DOHH2 (cell line): ENCODE measurements at regions not wholly inside any gene's neighbourhood (a gene's known extent, or its start where the extent isn't known, plus 50 kb on each side); places are given as distances from the start of the nearest gene placed in this dataset.
"Not testable (repeated sequence)": the region's sequence is repeated elsewhere in the genome, so short reads cannot be mapped to it uniquely, and the experiment has no call there.

Experiments
- H3F3A ChIP-seq: fragments of 200-600 bp; sonication (generic), shearing (Covaris generic); 2 replicates; pipeline ENCODE4 v1.6.0; 2016; ENCODE audit warnings: antibody characterized with exemption, mild to moderate bottlenecking; ENCODE audit not compliant: control insufficient read depth, insufficient read depth
- H3K27ac ChIP-seq: fragments of 200-600 bp; sonication (generic); 2 replicates; pipeline ENCODE4 v1.5.1; 2014; ENCODE audit warnings: low read depth, mild to moderate bottlenecking, low read length, moderate library complexity
- H3K27me3 ChIP-seq: fragments of 200-600 bp; sonication (generic); 2 replicates; pipeline ENCODE4 v1.6.1; 2014; ENCODE audit warnings: mild to moderate bottlenecking, low read length, mixed read lengths; ENCODE audit not compliant: control insufficient read depth
- H3K36me3 ChIP-seq: fragments of 200-600 bp; sonication (generic); 2 replicates; pipeline ENCODE4 v1.6.1; 2014; ENCODE audit warnings: mild to moderate bottlenecking, low read length, moderate library complexity, mixed read lengths; ENCODE audit not compliant: control insufficient read depth
- H3K4me1 ChIP-seq: fragments of 200-600 bp; sonication (generic); 2 replicates; pipeline ENCODE4 v1.6.1; 2014; ENCODE audit warnings: mild to moderate bottlenecking, low read length, mixed read lengths; ENCODE audit not compliant: control insufficient read depth
- H3K4me2 ChIP-seq: fragments of 200-600 bp; sonication (generic); 2 replicates; pipeline ENCODE4 v1.6.0; 2014; ENCODE audit warnings: mild to moderate bottlenecking, low read length, moderate library complexity
- H3K4me3 ChIP-seq: fragments of 200-600 bp; sonication (generic); 2 replicates; pipeline ENCODE4 v1.5.1; 2014; ENCODE audit warnings: mild to moderate bottlenecking, low read length, mixed read lengths
- H3K79me2 ChIP-seq: fragments of 200-600 bp; sonication (generic); 2 replicates; pipeline ENCODE4 v1.6.1; 2014; ENCODE audit warnings: mild to moderate bottlenecking, low read length, mixed read lengths; ENCODE audit not compliant: control insufficient read depth
- H3K9me2 ChIP-seq: fragments of 200-600 bp; sonication (generic); replicated peaks from 2 replicates; pipeline ENCODE4 v1.6.1; 2014; ENCODE audit warnings: mild to moderate bottlenecking, low read length, mixed read lengths; ENCODE audit not compliant: control insufficient read depth
- H3K9me3 ChIP-seq: fragments of 200-600 bp; sonication (generic); 2 replicates; pipeline ENCODE4 v1.6.1; 2014; ENCODE audit warnings: antibody characterized with exemption, low read length, mixed read lengths; ENCODE audit not compliant: control insufficient read depth, insufficient read depth
- H4K20me1 ChIP-seq: fragments of 200-600 bp; sonication (generic); 2 replicates; pipeline ENCODE4 v1.6.0; 2014; ENCODE audit warnings: low read depth, mild to moderate bottlenecking, antibody characterized with exemption, low read length, moderate library complexity; ENCODE audit not compliant: control insufficient read depth, insufficient read depth
- EZH2phosphoT487 ChIP-seq: fragments of 200-600 bp; sonication (generic); IDR thresholded peaks from 2 replicates; pipeline ENCODE4 v1.6.1; 2017; ENCODE audit warnings: borderline replicate concordance, mild to moderate bottlenecking, antibody characterized with exemption, low read length, moderate library complexity, mixed read lengths
- TF ChIP-seq, protein P1 (sequence below): fragments of 200-600 bp; sonication (generic); IDR thresholded peaks from one replicate; pipeline ENCODE4 v1.5.1; 2014; ENCODE audit warnings: antibody characterized with exemption, mild to moderate bottlenecking, low read depth, low read length; ENCODE audit not compliant: poor library complexity, severe bottlenecking

DNA sequence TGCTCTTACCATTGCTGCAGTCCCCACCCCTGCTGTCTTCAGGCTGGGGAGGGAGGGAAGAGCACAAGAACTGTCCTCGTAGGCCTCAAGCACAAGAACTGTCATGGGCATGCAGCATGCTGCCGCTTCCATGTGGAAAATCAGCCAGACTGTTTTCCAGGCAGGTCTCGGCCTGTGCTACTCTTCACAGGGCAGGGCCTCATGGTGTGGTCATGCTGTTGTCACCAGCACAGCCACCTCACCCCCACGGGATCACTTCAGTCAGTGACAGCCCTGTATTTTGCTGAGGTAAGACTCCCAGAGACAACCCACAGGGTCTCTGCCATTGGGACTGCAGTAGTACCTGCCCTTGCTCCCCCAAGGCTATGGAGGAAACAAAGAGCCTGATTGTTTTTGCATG is 205.3 kb downstream of the NAP1L3 start:
- no peak overlapping the region for H3K4me3 ChIP-seq
- H3F3A ChIP-seq, result no peaks in the 10 kb centered on the region
- H3K9me3 ChIP-seq, result no peaks in the 10 kb centered on the region
- no peaks in the 10 kb centered on the region for H3K27me3 ChIP-seq
- H3K4me2 ChIP-seq, result no peak overlapping the region
- TF ChIP-seq, protein P1, sequence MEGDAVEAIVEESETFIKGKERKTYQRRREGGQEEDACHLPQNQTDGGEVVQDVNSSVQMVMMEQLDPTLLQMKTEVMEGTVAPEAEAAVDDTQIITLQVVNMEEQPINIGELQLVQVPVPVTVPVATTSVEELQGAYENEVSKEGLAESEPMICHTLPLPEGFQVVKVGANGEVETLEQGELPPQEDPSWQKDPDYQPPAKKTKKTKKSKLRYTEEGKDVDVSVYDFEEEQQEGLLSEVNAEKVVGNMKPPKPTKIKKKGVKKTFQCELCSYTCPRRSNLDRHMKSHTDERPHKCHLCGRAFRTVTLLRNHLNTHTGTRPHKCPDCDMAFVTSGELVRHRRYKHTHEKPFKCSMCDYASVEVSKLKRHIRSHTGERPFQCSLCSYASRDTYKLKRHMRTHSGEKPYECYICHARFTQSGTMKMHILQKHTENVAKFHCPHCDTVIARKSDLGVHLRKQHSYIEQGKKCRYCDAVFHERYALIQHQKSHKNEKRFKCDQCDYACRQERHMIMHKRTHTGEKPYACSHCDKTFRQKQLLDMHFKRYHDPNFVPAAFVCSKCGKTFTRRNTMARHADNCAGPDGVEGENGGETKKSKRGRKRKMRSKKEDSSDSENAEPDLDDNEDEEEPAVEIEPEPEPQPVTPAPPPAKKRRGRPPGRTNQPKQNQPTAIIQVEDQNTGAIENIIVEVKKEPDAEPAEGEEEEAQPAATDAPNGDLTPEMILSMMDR, result no peak
- no peak for TF ChIP-seq EZH2phosphoT487
- no peaks in the 10 kb centered on the region for H3K79me2 ChIP-seq
- no peaks in the 10 kb centered on the region for H3K4me1 ChIP-seq
- no peaks in the 10 kb centered on the region for H4K20me1 ChIP-seq
- H3K36me3 ChIP-seq, result no peaks in the 10 kb centered on the region
- H3K9me2 ChIP-seq, result no peaks in the 10 kb centered on the region
- H3K27ac ChIP-seq, result no peak overlapping the region

DNA sequence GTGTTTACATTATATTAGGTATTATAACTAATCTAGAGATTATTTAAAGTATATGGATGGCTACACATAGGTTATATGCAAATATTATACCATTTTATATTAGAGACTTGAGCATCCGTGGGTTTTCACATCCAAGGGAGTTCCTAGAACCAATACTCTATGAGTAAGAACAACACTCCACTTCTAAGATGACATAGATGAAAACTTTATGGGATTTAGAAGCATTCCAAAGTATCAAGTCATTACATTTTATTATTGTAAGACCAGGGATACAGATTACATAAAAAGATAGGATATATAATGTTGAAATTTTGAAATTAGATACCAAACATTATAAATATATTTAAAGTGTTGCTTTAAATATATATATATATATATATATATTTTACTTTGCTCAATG is 207.0 kb downstream of the NAP1L3 start:
- H3F3A ChIP-seq, result no peaks in the 10 kb centered on the region
- H3K79me2 ChIP-seq, result no peaks in the 10 kb centered on the region
- H4K20me1 ChIP-seq, result no peaks in the 10 kb centered on the region
- H3K27me3 ChIP-seq, result no peaks in the 10 kb centered on the region
- H3K36me3 ChIP-seq, result no peaks in the 10 kb centered on the region
- H3K9me2 ChIP-seq, result no peaks in the 10 kb centered on the region
- H3K4me1 ChIP-seq, result no peaks in the 10 kb centered on the region
- no peak overlapping the region for H3K27ac ChIP-seq
- no peak overlapping the region for H3K4me3 ChIP-seq
- no peaks in the 10 kb centered on the region for H3K9me3 ChIP-seq
- TF ChIP-seq EZH2phosphoT487, result no peak
- TF ChIP-seq, protein P1, result no peak
- H3K4me2 ChIP-seq, result no peak overlapping the region

DNA sequence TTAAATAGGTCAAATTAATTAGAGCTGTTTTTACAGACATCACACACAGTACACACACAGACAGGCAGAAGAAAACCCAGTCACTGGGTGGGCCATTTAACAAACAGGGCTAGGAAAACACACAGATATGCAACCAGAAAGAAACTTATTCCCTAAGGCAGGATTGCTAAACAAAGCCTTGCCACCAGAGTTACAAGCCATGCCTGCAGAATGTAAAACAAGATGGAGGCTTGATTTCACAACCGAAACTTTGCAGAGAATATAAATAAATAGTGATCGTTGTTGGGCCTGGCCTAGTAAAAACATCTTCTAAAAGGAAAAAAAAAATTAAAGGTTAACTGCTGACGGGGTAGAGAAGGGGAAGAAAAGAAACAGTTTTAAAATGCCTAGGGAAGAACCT is 212.3 kb downstream of the NAP1L3 start:
- Histone ChIP-seq H4K20me1 (no peaks in the 10 kb centered on the region), H3K9me3 (no peaks in the 10 kb centered on the region), H3K4me1 (no peaks in the 10 kb centered on the region), H3K27ac (no peak overlapping the region), H3K36me3 (no peaks in the 10 kb centered on the region), H3K4me2 (no peak overlapping the region), H3K27me3 (no peaks in the 10 kb centered on the region), H3K9me2 (no peaks in the 10 kb centered on the region), H3F3A (no peaks in the 10 kb centered on the region), H3K4me3 (no peak overlapping the region), H3K79me2 (no peaks in the 10 kb centered on the region)
- TF ChIP-seq, protein P1, result no peak
- no peak for TF ChIP-seq EZH2phosphoT487

DNA sequence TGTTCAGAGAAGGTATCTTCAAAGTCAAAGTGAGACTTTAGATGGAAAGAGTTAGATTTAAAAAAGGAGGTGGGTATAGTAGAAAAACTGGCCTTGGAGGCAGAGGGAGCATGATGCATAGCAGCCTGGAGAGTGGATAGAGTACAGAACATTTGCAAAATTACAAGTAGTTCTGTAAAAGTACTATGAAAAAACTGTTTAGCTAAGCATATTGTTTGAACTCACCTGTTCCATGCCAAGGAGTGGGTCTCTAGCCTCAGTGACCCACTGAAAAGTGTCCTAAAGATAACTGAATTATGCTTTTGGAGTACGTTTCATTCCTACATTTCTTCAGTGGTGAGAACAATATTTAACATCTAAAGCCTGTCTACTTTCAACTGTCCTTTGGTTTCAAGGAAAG is 218.9 kb downstream of the NAP1L3 start:
- no peaks in the 10 kb centered on the region for H4K20me1 ChIP-seq
- H3F3A ChIP-seq, result no peaks in the 10 kb centered on the region
- no peaks in the 10 kb centered on the region for H3K9me3 ChIP-seq
- H3K36me3 ChIP-seq, result no peaks in the 10 kb centered on the region
- no peak overlapping the region for H3K27ac ChIP-seq
- H3K79me2 ChIP-seq, result no peaks in the 10 kb centered on the region
- H3K4me2 ChIP-seq, result no peak overlapping the region
- H3K4me3 ChIP-seq, result no peak overlapping the region
- no peaks in the 10 kb centered on the region for H3K9me2 ChIP-seq
- no peaks in the 10 kb centered on the region for H3K27me3 ChIP-seq
- H3K4me1 ChIP-seq, result no peaks in the 10 kb centered on the region
- TF ChIP-seq EZH2phosphoT487, result no peak
- TF ChIP-seq, protein P1, result no peak

- H3K27ac ChIP-seq, H3K9me2 ChIP-seq, H3K36me3 ChIP-seq, H3K4me3 ChIP-seq, H3K4me2 ChIP-seq, H3F3A ChIP-seq, H3K4me1 ChIP-seq, H3K9me3 ChIP-seq, H3K27me3 ChIP-seq, H4K20me1 ChIP-seq, H3K79me2 ChIP-seq: not testable (repeated sequence)
Measured at GRCh38 chrX:93434721-93435120, 238.7 kb downstream of the NAP1L3 start.
